Neural crest cell (in vitro differentiated cells): ENCODE measurements at regions not wholly inside any gene's neighbourhood (a gene's known extent, or its start where the extent isn't known, plus 50 kb on each side); places are given as distances from the start of the nearest gene placed in this dataset.

ENCODE experiments used
- DNase-seq: peaks from one replicate; pipeline ENCODE4 v3.0.0; 2021; ENCODE audit warnings: low read depth, mixed read lengths, low spot score
- H3K27ac Mint-ChIP-seq: one replicate; pipeline ENCODE4 v1.8.0; 2021; ENCODE audit warnings: mild to moderate bottlenecking, mixed read lengths; ENCODE audit not compliant: unreplicated experiment
- H3K27me3 Mint-ChIP-seq: 2 replicates; pipeline ENCODE4 v1.8.0; 2021; ENCODE audit warnings: low read depth, mild to moderate bottlenecking, mixed read lengths
- H3K36me3 Mint-ChIP-seq: 2 replicates; pipeline ENCODE4 v1.8.0; 2021; ENCODE audit warnings: low read depth, mild to moderate bottlenecking, mixed read lengths
- H3K4me1 Mint-ChIP-seq: 2 replicates; pipeline ENCODE4 v1.8.0; 2021; ENCODE audit warnings: mixed read lengths
- H3K4me3 Mint-ChIP-seq: one replicate; pipeline ENCODE4 v1.8.0; 2021; ENCODE audit warnings: mild to moderate bottlenecking, mixed read lengths
- H3K9me3 Mint-ChIP-seq: 2 replicates; pipeline ENCODE4 v1.8.0; 2021; ENCODE audit warnings: mixed read lengths
- TF ChIP-seq, protein P1 (sequence below): fragments of 200-600 bp; sonication (generic); conservative IDR thresholded peaks from 2 replicates; pipeline ENCODE4 v1.5.0; 2021; ENCODE audit warnings: antibody characterized with exemption, mild to moderate bottlenecking

DNA sequence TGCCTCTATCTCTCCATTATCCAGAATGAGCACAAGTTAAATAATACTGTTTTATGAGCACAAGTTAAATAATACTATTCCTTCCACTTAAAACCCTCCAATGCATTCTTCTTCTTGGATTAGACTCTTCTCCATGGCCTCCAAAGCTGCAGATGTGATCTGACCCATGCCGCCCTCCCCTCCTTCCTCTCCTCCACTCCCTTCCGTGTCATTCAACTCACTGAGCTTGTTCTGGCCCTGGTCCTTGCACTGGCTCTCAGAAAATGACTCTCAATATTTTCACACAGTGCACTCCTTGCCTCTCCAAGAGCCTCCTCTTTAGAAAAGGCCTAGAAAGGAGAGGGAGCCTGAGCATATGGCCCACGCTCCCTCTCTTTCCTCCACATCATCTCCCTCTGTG is 125.0 kb upstream of the CD93 start:
- Mint-ChIP-seq H3K27me3 (peaks cover 25% of the 10 kb centered on the region), H3K9me3 (no peaks in the 10 kb centered on the region), H3K36me3 (no peaks in the 10 kb centered on the region), H3K4me1 (no peaks in the 10 kb centered on the region), H3K4me3 (no peak overlapping the region), H3K27ac (no peak overlapping the region)
- TF ChIP-seq, protein P1, sequence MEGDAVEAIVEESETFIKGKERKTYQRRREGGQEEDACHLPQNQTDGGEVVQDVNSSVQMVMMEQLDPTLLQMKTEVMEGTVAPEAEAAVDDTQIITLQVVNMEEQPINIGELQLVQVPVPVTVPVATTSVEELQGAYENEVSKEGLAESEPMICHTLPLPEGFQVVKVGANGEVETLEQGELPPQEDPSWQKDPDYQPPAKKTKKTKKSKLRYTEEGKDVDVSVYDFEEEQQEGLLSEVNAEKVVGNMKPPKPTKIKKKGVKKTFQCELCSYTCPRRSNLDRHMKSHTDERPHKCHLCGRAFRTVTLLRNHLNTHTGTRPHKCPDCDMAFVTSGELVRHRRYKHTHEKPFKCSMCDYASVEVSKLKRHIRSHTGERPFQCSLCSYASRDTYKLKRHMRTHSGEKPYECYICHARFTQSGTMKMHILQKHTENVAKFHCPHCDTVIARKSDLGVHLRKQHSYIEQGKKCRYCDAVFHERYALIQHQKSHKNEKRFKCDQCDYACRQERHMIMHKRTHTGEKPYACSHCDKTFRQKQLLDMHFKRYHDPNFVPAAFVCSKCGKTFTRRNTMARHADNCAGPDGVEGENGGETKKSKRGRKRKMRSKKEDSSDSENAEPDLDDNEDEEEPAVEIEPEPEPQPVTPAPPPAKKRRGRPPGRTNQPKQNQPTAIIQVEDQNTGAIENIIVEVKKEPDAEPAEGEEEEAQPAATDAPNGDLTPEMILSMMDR, result no peak
- DNase-seq, result no peak

DNA sequence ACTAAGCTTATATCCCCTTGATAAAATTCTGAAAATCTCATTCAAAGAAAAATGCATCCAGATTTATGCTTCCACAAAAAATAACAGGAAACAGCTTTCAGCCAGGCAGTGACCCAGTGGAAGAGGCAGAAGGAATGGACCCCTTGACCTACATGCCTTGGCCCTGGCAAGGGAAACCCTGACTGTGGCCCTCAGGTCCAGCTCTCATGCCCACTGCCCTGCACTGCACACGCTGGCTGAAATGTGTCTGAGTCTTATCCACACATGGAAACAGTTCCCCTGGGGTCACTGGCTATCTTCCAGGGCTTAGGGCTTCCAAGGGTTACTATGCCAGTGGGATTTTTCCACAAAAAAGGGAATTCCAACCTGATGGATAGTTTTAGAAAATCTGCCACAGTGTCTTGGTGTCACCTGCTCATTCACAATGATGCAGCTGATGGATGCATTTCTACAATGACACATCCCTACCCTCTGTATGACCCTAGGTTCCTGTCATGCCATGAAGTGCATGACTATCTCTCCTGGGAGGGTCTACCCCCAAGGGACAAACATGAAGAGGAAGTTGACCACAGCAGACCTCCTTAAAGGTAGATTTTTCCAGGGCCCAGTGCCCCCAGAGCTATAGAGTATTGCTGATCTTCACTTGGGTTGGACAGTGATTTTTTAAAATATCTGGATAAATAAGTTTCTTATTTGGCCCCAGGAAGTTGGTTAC is 121.9 kb upstream of the CD93 start:
- DNase-seq, result no peak
- Mint-ChIP-seq H3K27ac (no peak overlapping the region), H3K27me3 (peaks cover 45% of the 10 kb centered on the region), H3K4me3 (no peak overlapping the region), H3K36me3 (no peaks in the 10 kb centered on the region), H3K4me1 (peaks cover 19% of the 10 kb centered on the region), H3K9me3 (no peaks in the 10 kb centered on the region)
- TF ChIP-seq, protein P1, result no peak

DNA sequence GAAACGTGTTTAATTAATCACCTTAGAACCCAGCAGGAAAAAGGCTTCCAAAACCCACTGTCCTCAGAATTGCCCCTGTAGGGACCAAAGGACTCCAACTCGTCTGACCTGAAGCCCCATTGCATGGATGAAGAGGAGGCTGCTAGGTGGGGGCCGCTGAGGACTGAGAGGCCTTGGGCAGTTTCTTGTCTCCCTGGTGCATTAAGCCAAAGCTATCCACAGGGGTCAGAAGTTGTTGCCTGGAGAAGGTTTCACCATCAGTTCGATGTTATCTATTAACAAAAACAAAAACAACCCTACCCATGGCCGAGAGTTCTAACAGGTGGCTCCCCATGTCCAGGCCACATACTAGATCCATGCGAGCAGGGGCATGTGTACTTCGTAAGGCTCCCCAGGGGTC is 120.9 kb upstream of the CD93 start:
- DNase-seq, result no peak
- TF ChIP-seq, protein P1, result no peak
- Mint-ChIP-seq H3K36me3 (no peaks in the 10 kb centered on the region), H3K9me3 (no peaks in the 10 kb centered on the region), H3K4me3 (no peak overlapping the region), H3K4me1 (peaks cover 19% of the 10 kb centered on the region), H3K27me3 (peaks cover 43% of the 10 kb centered on the region), H3K27ac (no peak overlapping the region)

DNA sequence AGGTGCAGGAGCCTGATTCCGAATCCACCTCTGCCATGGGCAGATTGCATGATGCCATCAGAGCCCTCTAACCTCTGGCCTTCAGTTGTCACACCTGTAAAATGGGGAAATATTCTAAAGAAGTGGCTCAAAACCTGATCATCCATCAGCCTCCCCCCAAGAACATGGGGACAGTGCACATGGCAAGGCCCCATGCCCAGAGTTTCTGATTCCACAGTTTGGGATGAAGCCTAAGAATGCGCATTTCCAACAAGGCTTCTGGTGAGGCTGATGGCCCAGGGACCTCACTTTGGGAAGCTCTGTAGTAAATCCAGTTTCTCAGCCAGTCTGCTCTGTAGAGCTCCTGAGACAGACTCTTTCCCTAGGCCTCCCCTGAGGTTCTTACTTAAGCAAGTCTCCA is 119.9 kb upstream of the CD93 start:
- no peaks in the 10 kb centered on the region for H3K36me3 Mint-ChIP-seq
- H3K9me3 Mint-ChIP-seq, result no peaks in the 10 kb centered on the region
- DNase-seq, result no peak
- H3K4me3 Mint-ChIP-seq, result no peak overlapping the region
- H3K27me3 Mint-ChIP-seq, result peaks cover 44% of the 10 kb centered on the region
- peaks cover 25% of the 10 kb centered on the region for H3K4me1 Mint-ChIP-seq
- TF ChIP-seq, protein P1, result no peak
- H3K27ac Mint-ChIP-seq, result no peak overlapping the region

DNA sequence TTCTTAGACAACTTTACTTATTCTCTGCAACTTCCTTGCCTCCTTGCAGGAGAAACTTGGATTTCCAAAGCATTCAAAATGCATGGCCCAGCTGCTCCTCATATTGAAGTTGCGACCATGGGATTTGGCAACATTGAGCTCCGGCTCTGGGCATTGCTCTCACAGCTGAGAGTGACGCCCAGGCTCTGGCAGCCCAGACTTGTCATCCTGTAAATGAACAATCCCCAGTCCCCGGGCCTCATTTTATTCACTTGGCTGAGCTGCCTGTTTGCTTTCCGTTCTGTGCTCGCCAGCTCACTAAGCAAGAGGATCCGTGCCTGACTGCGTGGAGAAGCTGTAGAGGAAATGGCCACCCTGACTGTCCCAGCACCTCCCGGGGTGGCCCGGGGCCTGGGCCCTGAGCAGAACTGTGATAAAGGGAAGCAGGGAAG is 119.5 kb upstream of the CD93 start:
- Mint-ChIP-seq H3K27ac (no peak overlapping the region), H3K36me3 (no peaks in the 10 kb centered on the region), H3K4me1 (peaks cover 25% of the 10 kb centered on the region), H3K4me3 (no peak overlapping the region), H3K27me3 (peaks cover 47% of the 10 kb centered on the region), H3K9me3 (no peaks in the 10 kb centered on the region)
- TF ChIP-seq, protein P1, result no peak
- no peak for DNase-seq
